Vagina (tissue), 2 donors: ENCODE measurements at regions not wholly inside any gene's neighbourhood (a gene's known extent, or its start where the extent isn't known, plus 50 kb on each side); places are given as distances from the start of the nearest gene placed in this dataset.

Experiments
- CTCF ChIP-seq, 3 experiments: fragments of 450-650 bp in 2 of 3; fragments of 200-600 bp in 1 of 3; sonication (generic) in 1 of 3; IDR thresholded peaks; one replicate each; pipeline ENCODE4 v1.5.1; 2017 to 2019; ENCODE audit warnings: antibody characterized with exemption in 3 of 3, mild to moderate bottlenecking in 2 of 3, moderate library complexity in 2 of 3
- POLR2A ChIP-seq, 2 donors: fragments of 450-650 bp; IDR thresholded peaks; one replicate each; pipeline ENCODE4 v1.6.1; 2017; ENCODE audit warnings: antibody characterized with exemption in 2 of 2, mild to moderate bottlenecking in 2 of 2, moderate library complexity in 2 of 2

- TF ChIP-seq POLR2A (IDR thresholded peaks at IDR 0.05) (no peak), CTCF (IDR thresholded peaks at IDR 0.05) (no peak)
Measured at GRCh38 chr13:33757713-33758112, 60.2 kb upstream of the RFC3 start.
